Fibroblast of lung (primary cell): ENCODE measurements at regions not wholly inside any gene's neighbourhood (a gene's known extent, or its start where the extent isn't known, plus 50 kb on each side); places are given as distances from the start of the nearest gene placed in this dataset.

ENCODE experiments used
- EZH2 ChIP-seq: IDR thresholded peaks from 2 replicates; pipeline ENCODE4 v1.5.1; 2012; ENCODE audit warnings: low read length, control low read depth, mild to moderate bottlenecking; ENCODE audit errors: missing control alignments
- TF ChIP-seq, protein P1 (sequence below), 2 donors: IDR thresholded peaks in 1 of 2; conservative IDR thresholded peaks in 1 of 2; 1 replicate in 1 of 2; 2 replicates in 1 of 2; pipeline ENCODE4 v1.5.1; 2011 to 2012; ENCODE audit warnings: low read length in 2 of 2, control low read depth in 1 of 2, inconsistent platforms in 1 of 2, low read depth in 1 of 2, mild to moderate bottlenecking in 1 of 2

DNA sequence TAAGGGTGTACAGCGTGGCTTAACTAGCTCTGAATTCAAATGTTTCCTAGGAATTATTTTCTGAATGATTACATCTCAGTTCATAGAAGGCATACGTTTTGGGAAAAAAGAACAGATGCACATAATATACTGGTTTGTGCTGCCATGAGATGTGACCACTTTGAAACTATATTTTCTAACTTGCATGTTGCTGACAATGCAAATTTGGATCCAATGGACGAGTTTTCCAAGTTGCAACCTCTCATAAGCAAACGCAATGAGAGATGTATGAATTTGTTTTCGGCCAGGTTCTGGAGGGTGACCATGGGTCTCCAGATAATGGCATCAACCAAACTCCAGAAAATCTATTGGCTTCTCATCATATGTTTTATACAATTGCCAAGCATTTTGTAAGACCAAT, 1445.4 kb downstream of the AACS start:
- TF ChIP-seq, protein P1, sequence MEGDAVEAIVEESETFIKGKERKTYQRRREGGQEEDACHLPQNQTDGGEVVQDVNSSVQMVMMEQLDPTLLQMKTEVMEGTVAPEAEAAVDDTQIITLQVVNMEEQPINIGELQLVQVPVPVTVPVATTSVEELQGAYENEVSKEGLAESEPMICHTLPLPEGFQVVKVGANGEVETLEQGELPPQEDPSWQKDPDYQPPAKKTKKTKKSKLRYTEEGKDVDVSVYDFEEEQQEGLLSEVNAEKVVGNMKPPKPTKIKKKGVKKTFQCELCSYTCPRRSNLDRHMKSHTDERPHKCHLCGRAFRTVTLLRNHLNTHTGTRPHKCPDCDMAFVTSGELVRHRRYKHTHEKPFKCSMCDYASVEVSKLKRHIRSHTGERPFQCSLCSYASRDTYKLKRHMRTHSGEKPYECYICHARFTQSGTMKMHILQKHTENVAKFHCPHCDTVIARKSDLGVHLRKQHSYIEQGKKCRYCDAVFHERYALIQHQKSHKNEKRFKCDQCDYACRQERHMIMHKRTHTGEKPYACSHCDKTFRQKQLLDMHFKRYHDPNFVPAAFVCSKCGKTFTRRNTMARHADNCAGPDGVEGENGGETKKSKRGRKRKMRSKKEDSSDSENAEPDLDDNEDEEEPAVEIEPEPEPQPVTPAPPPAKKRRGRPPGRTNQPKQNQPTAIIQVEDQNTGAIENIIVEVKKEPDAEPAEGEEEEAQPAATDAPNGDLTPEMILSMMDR (conservative IDR thresholded peaks at IDR 0.05 in 1 of 2, IDR thresholded peaks at IDR 0.05 in 1 of 2; ENCODE audit: low read depth in 1 of 2, low read length in 2 of 2): no peak
- no peak for TF ChIP-seq EZH2
